ENCODE measurements at regions not wholly inside any gene's neighbourhood (a gene's known extent, or its start where the extent isn't known, plus 50 kb on each side); places are given as distances from the start of the nearest gene placed in this dataset.

DNA sequence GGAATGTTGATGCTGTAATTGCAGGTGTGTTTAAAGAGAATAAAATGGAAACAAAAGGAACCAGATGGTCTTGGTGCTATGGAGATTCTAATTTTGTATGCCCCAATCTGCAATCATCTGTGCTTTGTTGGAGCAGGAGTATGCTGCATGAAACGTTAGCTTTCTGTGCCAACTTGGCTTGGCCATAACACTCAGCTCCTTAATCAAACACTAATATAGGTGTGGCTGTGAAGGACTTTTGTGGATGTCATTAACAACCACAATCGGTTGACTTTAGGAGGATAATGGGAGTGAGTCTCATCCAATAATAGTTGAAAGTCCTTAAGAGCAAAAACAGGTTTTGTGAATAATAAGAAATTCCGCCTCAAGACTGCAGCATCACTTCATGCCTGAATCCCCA lies 399.2 kb downstream of the NLGN4X start:
- no peak for DNase-seq
- WGBS, 2 donors: 77 to 82% methylated on average over 3 of the region's 3 CpGs
- H3K36me3 ChIP-seq: no peaks in the 10 kb centered on the region
- intact Hi-C loops (cut with DNase I): no loop called here
- no peaks in the 10 kb centered on the region for H3K27me3 ChIP-seq
- H3K27ac ChIP-seq: no peak overlapping the region
- ATAC-seq: no peak
- peaks cover 0 to 5% (median 0%) of the 10 kb centered on the region in 11 donors for H3K9me3 ChIP-seq
- no peak overlapping the region for H3K4me3 ChIP-seq
- TF ChIP-seq, protein P1, sequence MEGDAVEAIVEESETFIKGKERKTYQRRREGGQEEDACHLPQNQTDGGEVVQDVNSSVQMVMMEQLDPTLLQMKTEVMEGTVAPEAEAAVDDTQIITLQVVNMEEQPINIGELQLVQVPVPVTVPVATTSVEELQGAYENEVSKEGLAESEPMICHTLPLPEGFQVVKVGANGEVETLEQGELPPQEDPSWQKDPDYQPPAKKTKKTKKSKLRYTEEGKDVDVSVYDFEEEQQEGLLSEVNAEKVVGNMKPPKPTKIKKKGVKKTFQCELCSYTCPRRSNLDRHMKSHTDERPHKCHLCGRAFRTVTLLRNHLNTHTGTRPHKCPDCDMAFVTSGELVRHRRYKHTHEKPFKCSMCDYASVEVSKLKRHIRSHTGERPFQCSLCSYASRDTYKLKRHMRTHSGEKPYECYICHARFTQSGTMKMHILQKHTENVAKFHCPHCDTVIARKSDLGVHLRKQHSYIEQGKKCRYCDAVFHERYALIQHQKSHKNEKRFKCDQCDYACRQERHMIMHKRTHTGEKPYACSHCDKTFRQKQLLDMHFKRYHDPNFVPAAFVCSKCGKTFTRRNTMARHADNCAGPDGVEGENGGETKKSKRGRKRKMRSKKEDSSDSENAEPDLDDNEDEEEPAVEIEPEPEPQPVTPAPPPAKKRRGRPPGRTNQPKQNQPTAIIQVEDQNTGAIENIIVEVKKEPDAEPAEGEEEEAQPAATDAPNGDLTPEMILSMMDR (IDR thresholded peaks at IDR 0.05): no peak
- no peaks in the 10 kb centered on the region for H3K4me1 ChIP-seq

DNA sequence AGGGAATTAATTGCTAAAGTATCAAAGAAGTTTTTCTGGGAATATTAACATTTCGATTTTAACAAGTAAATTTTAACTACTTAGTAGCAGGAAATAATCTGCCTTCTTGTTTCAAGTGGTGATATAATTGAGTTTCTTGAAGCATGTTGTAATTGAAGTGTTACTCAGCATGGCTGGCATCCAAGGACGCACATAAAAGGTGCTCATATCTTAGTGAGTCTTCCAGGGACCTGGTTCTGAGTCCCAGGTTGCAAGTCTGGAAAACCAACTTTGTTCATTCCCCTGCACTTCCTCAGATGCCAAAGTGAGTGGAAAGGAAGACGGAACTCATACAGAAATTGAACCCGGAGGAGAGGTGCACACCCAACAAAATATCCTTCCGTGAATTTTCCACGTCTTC lies 399.6 kb downstream of the NLGN4X start:
- DNase-seq (no peak), ATAC-seq (no peak)
- no peak overlapping the region for H3K27ac ChIP-seq
- no peak overlapping the region for H3K4me3 ChIP-seq
- H3K4me1 ChIP-seq: no peaks in the 10 kb centered on the region
- H3K9me3 ChIP-seq: peaks cover 0 to 5% (median 0%) of the 10 kb centered on the region in 11 donors
- TF ChIP-seq, protein P1 (IDR thresholded peaks at IDR 0.05): no peak
- no peaks in the 10 kb centered on the region for H3K36me3 ChIP-seq
- H3K27me3 ChIP-seq: no peaks in the 10 kb centered on the region
- 78% methylated on average over 6 of the region's 6 CpGs for WGBS, 2 donors
- intact Hi-C loops (cut with DNase I): no loop called here

DNA sequence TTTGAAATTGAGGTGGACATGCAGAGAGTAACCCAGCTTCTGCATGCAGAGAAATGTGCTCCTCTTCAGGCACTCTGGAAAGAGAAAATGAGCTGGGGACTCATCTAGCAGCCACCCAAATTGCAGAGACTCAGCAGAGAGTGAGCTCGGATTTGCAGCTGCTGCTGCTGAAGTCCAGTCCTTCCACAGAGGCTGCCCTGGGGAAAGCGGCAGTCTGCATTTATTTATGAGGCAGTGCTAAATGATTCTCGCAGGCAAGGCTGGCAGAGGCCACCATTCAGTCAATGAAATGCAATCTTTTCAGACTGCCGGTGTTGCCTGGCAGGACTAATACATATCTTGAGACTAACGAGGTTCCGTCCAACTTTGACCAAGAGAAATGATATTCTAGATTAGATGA lies 404.8 kb downstream of the NLGN4X start:
- Histone ChIP-seq H3K4me1 (no peaks in the 10 kb centered on the region), H3K4me3 (no peak overlapping the region), H3K36me3 (no peaks in the 10 kb centered on the region), H3K9me3 (peaks cover 0 to 2% (median 0%) of the 10 kb centered on the region in 11 donors), H3K27ac (no peak overlapping the region), H3K27me3 (no peaks in the 10 kb centered on the region)
- TF ChIP-seq, protein P1 (IDR thresholded peaks at IDR 0.05): no peak
- ATAC-seq (no peak), DNase-seq (no peak)
- WGBS, 2 donors: 52 to 55% methylated on average over 6 of the region's 6 CpGs
- intact Hi-C loops (cut with DNase I): no loop called here

DNA sequence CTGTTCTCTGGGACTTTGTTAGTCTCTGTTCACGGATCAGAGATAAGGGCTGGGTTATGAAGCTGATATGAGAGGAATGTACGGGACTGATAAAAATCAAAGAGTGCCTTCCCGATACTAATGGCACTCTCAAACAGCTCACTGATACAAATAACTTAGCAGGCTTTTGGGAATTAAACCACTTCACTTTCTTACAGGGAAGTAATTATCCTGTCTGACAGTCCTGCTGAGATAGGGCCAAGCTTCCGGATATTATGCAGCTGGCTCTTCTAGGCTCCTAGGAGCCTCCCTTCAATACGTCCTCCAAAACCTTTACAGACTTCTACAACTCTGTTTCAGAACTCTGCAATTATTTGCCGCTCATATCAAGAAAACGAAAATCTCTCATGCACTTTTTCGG lies 418.0 kb downstream of the NLGN4X start:
- no peak overlapping the region for H3K27ac ChIP-seq
- 22 to 30% methylated on average over 8 of the region's 8 CpGs for WGBS, 2 donors
- intact Hi-C loops (cut with DNase I): no loop called here
- H3K36me3 ChIP-seq: no peaks in the 10 kb centered on the region
- TF ChIP-seq, protein P1 (IDR thresholded peaks at IDR 0.05): no peak
- no peak for ATAC-seq
- no peak for DNase-seq
- no peak overlapping the region for H3K4me3 ChIP-seq
- no peaks in the 10 kb centered on the region for H3K4me1 ChIP-seq
- H3K9me3 ChIP-seq: peaks cover 0 to 29% (median 0%) of the 10 kb centered on the region in 11 donors
- no peaks in the 10 kb centered on the region for H3K27me3 ChIP-seq
